ENCODE measurements at regions not wholly inside any gene's neighbourhood (a gene's known extent, or its start where the extent isn't known, plus 50 kb on each side); places are given as distances from the start of the nearest gene placed in this dataset.
"Not testable (repeated sequence)": the region's sequence is repeated elsewhere in the genome, so short reads cannot be mapped to it uniquely, and the experiment has no call there.

DNA sequence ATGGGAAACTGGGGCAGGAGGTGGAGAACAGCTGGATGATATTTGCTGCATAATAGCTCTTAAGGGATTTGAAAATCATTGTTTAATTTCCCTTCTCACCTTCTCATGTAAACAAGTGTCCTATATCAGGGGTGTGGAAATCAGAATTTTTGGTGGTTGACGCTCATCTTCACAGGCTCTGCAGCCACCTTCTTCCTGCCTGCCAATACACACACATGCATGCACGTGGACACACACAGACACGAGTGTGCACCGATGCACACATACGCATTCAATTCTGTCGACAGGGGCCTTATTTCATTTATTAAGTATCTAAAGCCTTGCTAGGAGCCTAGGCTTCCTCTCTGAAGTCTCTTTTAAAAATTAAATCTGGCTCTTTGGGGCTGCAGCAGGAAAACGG lies 349.4 kb upstream of the NCAM1 start:
- in situ Hi-C loops (cut with HindIII; ENCODE audit: low sequenced_read_pairs): no loop called here

- in situ Hi-C loops (cut with HindIII; ENCODE audit: low sequenced_read_pairs): no loop called here
These were observed 348.9 kb upstream of the NCAM1 start for GRCh38 chr11:112612250-112612849.

DNA sequence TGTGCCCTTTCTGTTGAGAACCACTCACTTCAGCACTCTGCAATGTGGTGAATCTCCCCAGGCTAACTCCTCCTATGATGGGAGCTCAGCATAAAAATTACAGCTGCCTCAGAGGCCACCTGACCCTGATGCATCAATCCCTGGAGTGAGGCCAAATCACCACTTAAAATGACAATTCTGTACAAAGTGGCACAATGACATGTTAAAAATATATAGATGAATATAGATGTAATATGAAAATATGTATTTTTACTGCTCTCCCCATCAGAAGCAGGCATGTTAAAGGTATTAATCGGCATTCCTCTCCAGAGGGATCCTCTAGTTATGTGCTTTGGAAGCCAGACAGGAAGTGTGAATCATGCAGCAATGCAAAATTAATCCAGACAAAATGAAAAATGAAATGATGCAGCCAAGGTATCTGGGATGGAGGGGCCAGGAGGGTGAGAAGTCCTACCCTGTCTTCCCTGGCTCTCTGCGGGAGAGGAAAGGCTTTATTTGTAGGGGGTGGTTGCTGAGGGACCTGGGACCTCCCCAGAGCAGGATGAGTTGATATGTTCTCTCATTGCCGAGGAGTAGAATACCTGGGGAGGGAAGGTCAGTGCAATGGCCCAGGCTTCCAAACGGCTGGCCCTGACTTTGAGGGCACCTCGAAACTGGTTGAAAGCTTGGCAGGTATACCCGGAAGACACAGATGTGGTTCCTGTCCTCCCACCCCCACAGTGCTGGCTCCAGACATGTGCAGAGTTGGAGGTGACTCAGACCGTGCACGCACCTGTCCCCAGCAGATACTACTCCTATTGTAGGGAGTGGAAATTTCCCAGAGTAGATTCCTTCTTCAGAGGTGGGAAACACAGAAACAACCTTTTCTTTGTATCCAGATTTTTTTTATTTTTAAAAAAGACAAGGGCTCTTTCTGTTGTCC lies 347.9 kb upstream of the NCAM1 start:
- in situ Hi-C loops (cut with HindIII; ENCODE audit: low sequenced_read_pairs): no loop called here

DNA sequence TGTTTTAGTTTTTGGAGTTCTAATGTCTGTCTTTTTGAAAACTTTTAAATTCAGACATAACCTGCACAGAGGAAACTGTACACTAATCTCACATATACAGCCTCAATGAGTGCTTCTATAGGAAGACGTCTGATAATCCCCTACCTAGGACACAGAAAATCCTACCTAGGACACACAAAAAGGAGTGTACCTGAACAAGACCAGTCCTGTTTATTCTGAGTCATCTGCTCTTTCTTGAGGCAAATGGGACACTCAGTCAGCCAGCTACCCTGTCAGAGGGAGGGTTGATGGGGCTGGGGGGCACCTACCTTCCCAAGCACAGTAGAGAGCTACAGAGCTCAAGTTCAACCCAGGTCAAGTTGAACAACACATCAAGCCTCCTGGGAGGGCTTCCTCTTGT lies 346.6 kb upstream of the NCAM1 start:
- in situ Hi-C loops (cut with HindIII; ENCODE audit: low sequenced_read_pairs): no loop called here

- in situ Hi-C loops (cut with HindIII; ENCODE audit: low sequenced_read_pairs): no loop called here
These were observed 346.0 kb upstream of the NCAM1 start for GRCh38 chr11:112615238-112615637.

GRCh38 chr11:112615891-112616290 lies 345.3 kb upstream of the NCAM1 start:
- in situ Hi-C loops (cut with HindIII; ENCODE audit: low sequenced_read_pairs): no loop called here

- in situ Hi-C loops (cut with HindIII; ENCODE audit: low sequenced_read_pairs): no loop called here
These were observed 344.7 kb upstream of the NCAM1 start for GRCh38 chr11:112616327-112617097.

- in situ Hi-C loops (cut with HindIII; ENCODE audit: low sequenced_read_pairs): no loop called here
These were observed 344.2 kb upstream of the NCAM1 start for GRCh38 chr11:112617098-112617425.

DNA sequence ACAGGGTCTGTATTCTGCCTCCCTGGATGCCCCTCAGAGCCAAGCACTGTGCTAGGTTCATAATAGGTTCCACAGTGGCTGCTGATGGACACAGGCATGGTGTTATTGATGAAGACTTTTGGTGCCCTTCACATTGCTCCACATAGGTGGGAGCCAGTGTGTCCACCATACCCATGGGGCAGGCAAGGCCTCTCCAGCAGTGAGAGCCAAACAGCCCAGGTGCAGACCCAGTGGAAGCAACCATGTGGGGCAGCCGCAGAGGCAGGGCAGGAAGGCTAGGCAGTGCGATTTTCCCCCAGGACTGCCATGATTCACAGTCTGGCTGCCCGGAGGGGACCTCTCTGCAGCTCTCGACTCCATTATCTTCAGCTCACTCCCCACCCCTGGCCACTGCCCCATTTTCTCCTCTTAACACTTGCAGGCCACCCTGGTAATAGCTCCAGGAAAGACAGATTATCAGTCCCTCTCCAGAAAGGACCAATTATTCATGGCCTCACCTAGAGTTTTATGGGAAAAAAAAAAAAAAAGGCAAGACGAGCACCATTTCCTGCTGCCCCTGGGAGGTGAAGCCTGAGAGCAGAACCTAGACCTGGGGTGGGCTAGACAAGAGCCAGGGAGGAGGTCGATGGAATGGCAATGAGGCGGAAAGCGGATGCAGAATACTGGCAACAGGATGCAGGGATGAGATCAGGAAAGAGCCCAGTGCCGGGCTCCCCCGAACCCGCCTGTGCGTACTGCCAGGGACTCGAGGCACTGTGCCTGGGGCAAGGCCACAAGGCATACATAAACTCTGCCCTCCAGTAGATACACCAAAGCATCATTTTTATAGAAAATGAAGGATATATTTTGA lies 343.0 kb upstream of the NCAM1 start:
- in situ Hi-C loops (cut with HindIII; ENCODE audit: low sequenced_read_pairs): no loop called here

- in situ Hi-C loops (cut with HindIII; ENCODE audit: low sequenced_read_pairs): no loop called here
These were observed 342.1 kb upstream of the NCAM1 start for GRCh38 chr11:112619106-112619505.

- in situ Hi-C loops (cut with HindIII; ENCODE audit: low sequenced_read_pairs): no loop called here
These were observed 340.4 kb upstream of the NCAM1 start for GRCh38 chr11:112620621-112621394.

GRCh38 chr11:112623057-112623456 lies 338.2 kb upstream of the NCAM1 start:
- in situ Hi-C loops (cut with HindIII; ENCODE audit: low sequenced_read_pairs): no loop called here

GRCh38 chr11:112624431-112624830 lies 336.8 kb upstream of the NCAM1 start:
- in situ Hi-C loops (cut with HindIII; ENCODE audit: low sequenced_read_pairs): no loop called here

GRCh38 chr11:112624971-112625370 lies 336.2 kb upstream of the NCAM1 start:
- in situ Hi-C loops (cut with HindIII; ENCODE audit: low sequenced_read_pairs): not testable (repeated sequence)

GRCh38 chr11:112625814-112626213 lies 335.4 kb upstream of the NCAM1 start:
- in situ Hi-C loops (cut with HindIII; ENCODE audit: low sequenced_read_pairs): no loop called here

GRCh38 chr11:112626731-112627130 lies 334.5 kb upstream of the NCAM1 start:
- in situ Hi-C loops (cut with HindIII; ENCODE audit: low sequenced_read_pairs): no loop called here

DNA sequence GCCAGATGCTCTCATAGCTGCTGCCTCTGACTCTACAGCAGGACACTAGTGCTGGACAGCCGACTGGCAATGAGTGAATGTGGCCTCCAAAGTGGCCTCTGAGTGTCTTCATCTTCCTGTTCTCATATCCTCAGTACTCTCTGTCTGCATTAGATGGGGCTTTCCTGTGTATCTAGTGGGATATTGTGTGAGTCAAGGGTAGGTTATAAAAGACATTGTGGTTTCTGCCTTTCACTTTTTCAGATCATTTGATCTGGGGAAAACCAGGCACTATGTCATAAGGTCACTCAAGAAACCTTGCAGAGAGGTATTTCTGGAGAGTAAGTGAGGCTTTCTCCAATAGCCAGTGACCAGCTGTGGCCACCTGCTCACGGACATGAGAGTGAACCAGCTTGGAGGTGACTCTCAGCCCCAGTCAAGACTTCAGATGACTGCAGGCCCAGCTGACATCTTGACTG lies 333.6 kb upstream of the NCAM1 start:
- in situ Hi-C loops (cut with HindIII; ENCODE audit: low sequenced_read_pairs): no loop called here

DNA sequence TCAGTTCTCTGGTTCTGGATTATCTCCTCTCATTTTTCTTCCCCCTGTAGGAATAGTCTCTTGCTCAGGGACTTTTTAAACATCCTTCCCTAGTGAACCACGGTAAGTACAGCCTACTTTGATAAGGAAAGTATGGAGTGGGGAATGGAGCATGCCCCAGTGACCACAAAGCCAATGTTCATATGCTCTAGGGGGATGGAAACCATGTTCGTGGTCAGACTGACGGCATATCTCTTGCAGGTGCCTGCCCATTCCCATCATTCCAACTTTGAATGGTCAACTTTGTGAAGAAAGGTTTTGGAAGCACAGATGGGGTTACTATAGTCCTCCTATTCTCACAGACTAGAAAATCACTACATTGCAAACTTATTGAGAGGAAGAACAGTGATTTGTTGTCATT lies 332.5 kb upstream of the NCAM1 start:
- in situ Hi-C loops (cut with HindIII; ENCODE audit: low sequenced_read_pairs): no loop called here

DNA sequence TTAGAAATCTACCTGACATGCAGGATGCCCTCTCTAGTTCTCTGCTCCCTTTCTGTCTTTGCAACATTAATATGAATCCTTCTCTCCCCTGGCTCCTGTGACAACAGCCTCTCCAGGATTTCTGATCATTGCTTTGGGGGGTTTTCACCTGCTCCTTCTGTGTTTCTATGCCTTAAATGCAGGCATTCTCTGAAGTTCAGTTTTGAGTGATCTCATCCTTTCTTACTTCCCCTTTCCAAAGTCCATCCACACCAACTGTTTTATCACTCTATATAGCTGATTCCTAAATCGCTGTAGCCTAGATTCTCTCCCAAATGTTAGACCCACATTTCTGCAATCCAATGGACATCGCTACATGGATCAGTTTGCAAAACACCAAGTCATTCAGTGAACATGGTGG lies 330.7 kb upstream of the NCAM1 start:
- in situ Hi-C loops (cut with HindIII; ENCODE audit: low sequenced_read_pairs): no loop called here

- in situ Hi-C loops (cut with HindIII; ENCODE audit: low sequenced_read_pairs): no loop called here
These were observed 329.9 kb upstream of the NCAM1 start for GRCh38 chr11:112631333-112631732.

Data from DLD1 (cell line).